OCI-LY3 (cell line): ENCODE measurements at regions not wholly inside any gene's neighbourhood (a gene's known extent, or its start where the extent isn't known, plus 50 kb on each side); places are given as distances from the start of the nearest gene placed in this dataset.

Experiments used
- H2AFZ ChIP-seq: fragments of 200-600, 300-600 bp; shearing (Covaris generic); 2 replicates; pipeline ENCODE4 v1.6.0; 2014; ENCODE audit warnings: antibody characterized with exemption, low read depth, low read length
- H3K27ac ChIP-seq: fragments of 200-600, 300-600 bp; sonication (generic); 2 replicates; pipeline ENCODE4 v1.5.1; 2014; ENCODE audit warnings: mild to moderate bottlenecking, low read length, moderate library complexity, mixed read lengths
- H3K27me3 ChIP-seq: fragments of 200-600, 300-600 bp; sonication (generic); 2 replicates; pipeline ENCODE4 v1.6.1; 2014; ENCODE audit warnings: low read depth, low read length, mixed read lengths
- H3K36me3 ChIP-seq: fragments of 200-600, 300-600 bp; sonication (generic); replicated peaks from 2 replicates; pipeline ENCODE3; 2014; ENCODE audit warnings: low read depth, low read length, mixed read lengths
- H3K4me1 ChIP-seq: fragments of 300-600, 200-600 bp; sonication (generic); 2 replicates; pipeline ENCODE4 v1.6.1; 2014; ENCODE audit warnings: low read length, mixed read lengths
- H3K4me2 ChIP-seq: fragments of 200-600, 300-600 bp; sonication (generic); 2 replicates; pipeline ENCODE4 v1.6.1; 2014; ENCODE audit warnings: low read length, mixed read lengths
- H3K4me3 ChIP-seq: fragments of 300-600, 200-600 bp; sonication (generic); 2 replicates; pipeline ENCODE4 v1.5.1; 2014; ENCODE audit warnings: antibody characterized with exemption, mild to moderate bottlenecking, low read length, moderate library complexity
- H3K79me2 ChIP-seq: fragments of 300-600, 200-600 bp; shearing (Covaris generic); 2 replicates; pipeline ENCODE4 v1.6.1; 2014; ENCODE audit warnings: mild to moderate bottlenecking, low read length, mixed read lengths
- H3K9ac ChIP-seq: fragments of 300-600, 200-600 bp; shearing (Covaris generic); 2 replicates; pipeline ENCODE4 v1.6.0; 2014; ENCODE audit warnings: mild to moderate bottlenecking, low read length, moderate library complexity
- H3K9me3 ChIP-seq: fragments of 200-600, 300-600 bp; shearing (Covaris generic); 2 replicates; pipeline ENCODE4 v1.6.1; 2014; ENCODE audit warnings: low read length, mixed read lengths; ENCODE audit not compliant: insufficient read depth
- H4K20me1 ChIP-seq: fragments of 200-600, 300-600 bp; sonication (generic); 2 replicates; pipeline ENCODE4 v1.6.1; 2016; ENCODE audit warnings: low read length, mixed read lengths; ENCODE audit not compliant: insufficient read depth
- EZH2phosphoT487 ChIP-seq: fragments of 200-600 bp; shearing (Covaris generic); IDR thresholded peaks from 2 replicates; pipeline ENCODE4 v1.6.1; 2018; ENCODE audit warnings: antibody characterized with exemption, mixed run types, low read depth
- TF ChIP-seq, protein P1 (sequence below): fragments of 200-600, 300-600 bp; sonication (generic); IDR thresholded peaks from 2 replicates; pipeline ENCODE4 v1.5.1; 2014; ENCODE audit warnings: antibody characterized with exemption, low read length, low read depth

DNA sequence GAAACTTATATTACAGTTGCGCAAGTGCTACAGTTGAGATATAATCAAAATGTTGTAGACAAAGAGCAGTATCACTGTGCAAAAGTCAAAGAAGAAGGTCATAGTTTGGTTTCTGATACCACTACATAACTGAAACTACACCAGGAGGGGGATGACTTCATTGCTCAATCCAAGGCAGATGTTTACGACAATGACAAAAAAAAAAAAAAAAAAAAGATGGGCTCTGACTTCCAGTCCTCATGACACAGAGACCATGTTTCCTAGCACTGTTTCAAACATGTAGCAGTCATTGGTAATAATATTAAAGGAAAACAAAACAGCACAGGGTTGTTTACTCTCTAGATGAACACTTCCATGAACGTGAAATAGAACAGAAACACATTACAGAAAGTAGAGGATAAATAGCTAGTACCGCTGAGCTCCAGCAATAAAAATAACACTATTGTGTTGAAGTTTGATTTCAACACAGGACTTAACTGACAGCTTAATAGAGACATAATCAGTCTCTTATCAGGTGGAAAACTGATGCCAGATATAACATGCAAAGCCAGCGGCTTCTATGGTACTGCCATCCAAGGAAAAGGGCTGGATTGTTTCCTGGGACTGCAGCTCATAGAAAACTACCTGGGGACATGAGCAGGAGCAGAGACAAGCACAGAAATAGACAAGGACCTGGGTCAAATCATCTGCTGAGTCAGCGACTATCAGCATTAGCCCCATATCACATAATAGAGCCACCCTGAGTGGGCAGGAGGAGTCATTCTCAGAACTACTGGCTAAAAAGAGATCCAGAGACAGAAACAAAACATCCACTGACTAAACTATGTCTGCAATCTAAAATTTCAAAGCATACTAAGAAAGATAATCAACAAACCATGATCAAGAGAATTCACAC lies 463.6 kb upstream of the SOX9 start:
- Histone ChIP-seq H3K36me3 (no peaks in the 10 kb centered on the region), H3K9me3 (no peaks in the 10 kb centered on the region), H3K79me2 (no peaks in the 10 kb centered on the region), H3K27me3 (no peaks in the 10 kb centered on the region), H3K9ac (no peak overlapping the region), H3K4me3 (no peak overlapping the region), H3K4me2 (no peak overlapping the region), H4K20me1 (no peaks in the 10 kb centered on the region), H3K27ac (no peak overlapping the region), H3K4me1 (no peaks in the 10 kb centered on the region), H2AFZ (no peak overlapping the region)
- TF ChIP-seq EZH2phosphoT487: no peak
- TF ChIP-seq, protein P1, sequence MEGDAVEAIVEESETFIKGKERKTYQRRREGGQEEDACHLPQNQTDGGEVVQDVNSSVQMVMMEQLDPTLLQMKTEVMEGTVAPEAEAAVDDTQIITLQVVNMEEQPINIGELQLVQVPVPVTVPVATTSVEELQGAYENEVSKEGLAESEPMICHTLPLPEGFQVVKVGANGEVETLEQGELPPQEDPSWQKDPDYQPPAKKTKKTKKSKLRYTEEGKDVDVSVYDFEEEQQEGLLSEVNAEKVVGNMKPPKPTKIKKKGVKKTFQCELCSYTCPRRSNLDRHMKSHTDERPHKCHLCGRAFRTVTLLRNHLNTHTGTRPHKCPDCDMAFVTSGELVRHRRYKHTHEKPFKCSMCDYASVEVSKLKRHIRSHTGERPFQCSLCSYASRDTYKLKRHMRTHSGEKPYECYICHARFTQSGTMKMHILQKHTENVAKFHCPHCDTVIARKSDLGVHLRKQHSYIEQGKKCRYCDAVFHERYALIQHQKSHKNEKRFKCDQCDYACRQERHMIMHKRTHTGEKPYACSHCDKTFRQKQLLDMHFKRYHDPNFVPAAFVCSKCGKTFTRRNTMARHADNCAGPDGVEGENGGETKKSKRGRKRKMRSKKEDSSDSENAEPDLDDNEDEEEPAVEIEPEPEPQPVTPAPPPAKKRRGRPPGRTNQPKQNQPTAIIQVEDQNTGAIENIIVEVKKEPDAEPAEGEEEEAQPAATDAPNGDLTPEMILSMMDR: no peak

DNA sequence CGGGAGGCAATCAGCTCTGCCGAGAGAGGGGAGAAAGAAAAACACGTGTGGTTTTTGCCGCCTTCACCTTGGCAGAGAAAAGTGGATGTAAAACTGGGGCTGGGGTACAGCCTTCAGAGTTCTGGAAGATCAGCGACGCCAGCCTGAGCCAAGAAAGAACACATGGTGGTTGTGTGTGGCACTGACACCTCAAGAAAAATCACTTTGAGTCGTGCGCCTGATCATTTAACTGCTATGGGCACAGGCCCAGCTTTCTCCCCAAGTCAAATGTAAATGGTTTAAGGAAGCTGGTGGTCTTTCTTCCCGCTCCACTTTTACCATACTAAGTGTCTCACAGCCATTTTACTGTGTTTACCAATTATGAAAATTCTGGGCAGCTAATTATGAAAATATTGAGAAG lies 461.8 kb upstream of the SOX9 start:
- no peaks in the 10 kb centered on the region for H4K20me1 ChIP-seq
- H3K36me3 ChIP-seq: no peaks in the 10 kb centered on the region
- H3K4me1 ChIP-seq: no peaks in the 10 kb centered on the region
- no peak overlapping the region for H3K4me2 ChIP-seq
- TF ChIP-seq, protein P1: no peak
- TF ChIP-seq EZH2phosphoT487: no peak
- H3K9me3 ChIP-seq: no peaks in the 10 kb centered on the region
- no peak overlapping the region for H3K4me3 ChIP-seq
- H3K9ac ChIP-seq: no peak overlapping the region
- H2AFZ ChIP-seq: no peak overlapping the region
- H3K27ac ChIP-seq: no peak overlapping the region
- H3K27me3 ChIP-seq: no peaks in the 10 kb centered on the region
- no peaks in the 10 kb centered on the region for H3K79me2 ChIP-seq

DNA sequence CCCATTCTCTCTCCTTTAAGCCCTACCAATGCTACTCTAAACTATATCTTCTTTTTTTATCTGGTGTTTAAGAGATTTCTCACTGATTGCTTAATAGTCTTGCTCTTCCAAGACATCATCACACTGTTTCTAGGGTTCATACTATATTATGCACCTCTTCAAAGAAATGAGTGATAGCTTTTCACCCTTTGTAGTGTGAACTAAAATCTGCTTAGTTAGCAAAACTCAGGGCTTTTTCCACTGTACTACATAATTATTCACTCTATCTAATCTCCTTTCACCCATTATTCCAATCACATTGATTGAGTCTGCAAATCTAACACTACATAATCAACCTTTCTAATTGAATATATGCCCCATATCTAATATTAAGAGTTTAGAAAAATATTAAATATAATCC lies 456.0 kb upstream of the SOX9 start:
- H3K36me3 ChIP-seq: no peaks in the 10 kb centered on the region
- no peaks in the 10 kb centered on the region for H4K20me1 ChIP-seq
- H3K27me3 ChIP-seq: no peaks in the 10 kb centered on the region
- H3K4me1 ChIP-seq: no peaks in the 10 kb centered on the region
- H3K79me2 ChIP-seq: no peaks in the 10 kb centered on the region
- H3K9me3 ChIP-seq: no peaks in the 10 kb centered on the region
- H3K4me2 ChIP-seq: no peak overlapping the region
- H3K27ac ChIP-seq: no peak overlapping the region
- no peak overlapping the region for H3K4me3 ChIP-seq
- H3K9ac ChIP-seq: no peak overlapping the region
- TF ChIP-seq EZH2phosphoT487: no peak
- TF ChIP-seq, protein P1: no peak
- H2AFZ ChIP-seq: no peak overlapping the region

DNA sequence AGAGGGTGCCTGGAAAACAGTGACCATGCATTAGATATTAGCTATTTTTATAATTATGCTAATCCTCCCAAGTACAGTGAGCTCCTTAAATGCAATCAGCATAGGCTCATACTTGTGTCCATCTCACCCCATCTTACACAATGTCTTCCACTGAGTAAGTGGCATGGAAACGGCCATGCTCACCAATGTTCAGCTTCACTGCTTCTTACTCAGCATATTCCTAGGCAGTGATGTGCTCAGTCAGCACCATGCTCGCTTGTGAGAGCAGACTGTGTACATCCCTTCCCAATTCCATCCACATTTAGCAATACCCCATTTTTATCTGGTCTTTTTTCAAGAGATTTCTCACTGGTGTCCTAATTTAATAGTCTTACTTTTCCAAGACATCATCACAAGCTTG lies 454.8 kb upstream of the SOX9 start:
- Histone ChIP-seq H3K4me2 (no peak overlapping the region), H3K36me3 (no peaks in the 10 kb centered on the region), H3K4me3 (no peak overlapping the region), H3K9me3 (no peaks in the 10 kb centered on the region), H3K9ac (no peak overlapping the region), H4K20me1 (no peaks in the 10 kb centered on the region), H3K4me1 (no peaks in the 10 kb centered on the region), H3K27me3 (no peaks in the 10 kb centered on the region), H3K27ac (no peak overlapping the region), H3K79me2 (no peaks in the 10 kb centered on the region), H2AFZ (no peak overlapping the region)
- no peak for TF ChIP-seq EZH2phosphoT487
- TF ChIP-seq, protein P1: no peak
